GM12878 (cell line): ENCODE measurements at regions not wholly inside any gene's neighbourhood (a gene's known extent, or its start where the extent isn't known, plus 50 kb on each side); places are given as distances from the start of the nearest gene placed in this dataset.

Experiments
- ATAC-seq: fragments of 200-7000 bp; cut with Tn5 transposase; 3 replicates; pipeline ENCODE4 v1.9.1; 2020; ENCODE audit warnings: mild to moderate bottlenecking, moderate library complexity
- BruUV-seq: library from RNA; stranded (reverse); fragments of 400-500 nt; replicated peaks from 2 replicates; lab custom pipeline; 2021; lab: Mats Ljungman, UMichigan
- CTCF ChIA-PET: fragments of 300-600 bp; sonication (Branson Sonifier 250); formaldehyde crosslinking; extraction: SDS; loops from one replicate; lab custom pipeline; 2021; ENCODE audit warnings: inconsistent platforms; lab: Yijun Ruan, JAX
- POLR2A ChIA-PET: fragments of 350-600 bp; formaldehyde crosslinking; extraction: SDS; loops from one replicate; lab custom pipeline; 2021; ENCODE audit warnings: inconsistent platforms; lab: Charles Lee
- RAD21 ChIA-PET: fragments of 300-600 bp; sonication (Branson Sonifier 250); formaldehyde crosslinking; loops from one replicate; lab custom pipeline; 2023; ENCODE audit warnings: antibody characterized with exemption; ENCODE audit not compliant: unreplicated experiment; lab: Charles Lee
- SMC1A ChIA-PET: fragments of 300-600 bp; sonication (Branson Sonifier 250); formaldehyde crosslinking; loops from one replicate; lab custom pipeline; 2023; ENCODE audit not compliant: unreplicated experiment, uncharacterized antibody; lab: Charles Lee
- DNase-seq: peaks from one replicate; pipeline ENCODE4 v3.0.0-alpha.2; 2011; ENCODE audit warnings: low read depth, low spot score
- FAIRE-seq: peaks from 3 replicates; lab custom pipeline; 2011; peaks lifted over from hg19 to GRCh38; lab: Jason Lieb, UNC
- H2AFZ ChIP-seq: 2 replicates; pipeline ENCODE4 v1.6.0; 2011; ENCODE audit warnings: low read depth, low read length, control low read depth; ENCODE audit not compliant: control insufficient read depth
- H3K27ac ChIP-seq: 2 replicates; pipeline ENCODE4 v1.5.1; 2011; ENCODE audit warnings: control low read depth; ENCODE audit not compliant: control insufficient read depth, insufficient read depth
- H3K27me3 ChIP-seq, 2 experiments: replicated peaks in 1 of 2; 2 replicates each; pipeline versions ENCODE4 v1.6.0 to v1.6.1; 2011; ENCODE audit warnings: low read length in 1 of 2; ENCODE audit not compliant: control insufficient read depth in 2 of 2, insufficient read depth in 2 of 2
- H3K36me3 ChIP-seq, 2 experiments: 2 replicates each; pipeline ENCODE4 v1.5.1; 2011; ENCODE audit warnings: low read length in 1 of 2; ENCODE audit not compliant: control insufficient read depth in 2 of 2, insufficient read depth in 2 of 2
- H3K4me1 ChIP-seq: 2 replicates; pipeline ENCODE4 v1.6.1; 2011; ENCODE audit warnings: mild to moderate bottlenecking, low read length, moderate library complexity, mixed read lengths; ENCODE audit not compliant: control insufficient read depth, insufficient read depth
- H3K4me2 ChIP-seq: 2 replicates; pipeline ENCODE4 v1.6.0; 2011; ENCODE audit warnings: control low read depth; ENCODE audit not compliant: control insufficient read depth, insufficient read depth
- H3K4me3 ChIP-seq: fragments of 200-600 bp; sonication (generic); 2 replicates; pipeline ENCODE4 v1.5.1; 2016
- H3K79me2 ChIP-seq: 2 replicates; pipeline ENCODE4 v1.6.0; 2011; ENCODE audit warnings: low read length; ENCODE audit not compliant: control insufficient read depth, insufficient read depth
- H3K9ac ChIP-seq: 2 replicates; pipeline ENCODE4 v1.8.0; 2011; ENCODE audit warnings: low read length, control low read depth, mixed read lengths; ENCODE audit not compliant: control insufficient read depth, insufficient read depth
- H3K9me3 ChIP-seq: replicated peaks from 3 replicates; pipeline ENCODE4 v1.5.1; 2011; ENCODE audit warnings: mild to moderate bottlenecking, low read length; ENCODE audit not compliant: control insufficient read depth, insufficient read depth
- H4K20me1 ChIP-seq: 2 replicates; pipeline ENCODE4 v1.6.0; 2011; ENCODE audit not compliant: control insufficient read depth, insufficient read depth
- E4F1 ChIP-seq: fragments of 450-650 bp; IDR thresholded peaks from 2 replicates; pipeline ENCODE4 v1.6.1; 2018; ENCODE audit warnings: borderline replicate concordance, mild to moderate bottlenecking; ENCODE audit not compliant: partially characterized antibody
- HDAC6 ChIP-seq: fragments of 200-600 bp; sonication (generic); IDR thresholded peaks from one replicate; pipeline ENCODE4 v1.8.0; 2017; ENCODE audit warnings: antibody characterized with exemption; ENCODE audit not compliant: unreplicated experiment
- POLR2A ChIP-seq: IDR thresholded peaks from 2 replicates; pipeline ENCODE4 v1.6.1; 2011; ENCODE audit warnings: low read depth, mild to moderate bottlenecking, low read length
- SP1 ChIP-seq: IDR thresholded peaks from one replicate; pipeline ENCODE4 v1.6.1; 2011; ENCODE audit warnings: low read depth, low read length
- SREBF1 ChIP-seq: IDR thresholded peaks from 2 replicates; pipeline ENCODE4 v1.6.1; 2012; ENCODE audit warnings: mild to moderate bottlenecking, low read length
- STAT1 ChIP-seq: fragments of 450-650 bp; conservative IDR thresholded peaks from 2 replicates; pipeline ENCODE4 v1.6.1; 2014; ENCODE audit warnings: antibody characterized with exemption, mild to moderate bottlenecking
- TARDBP ChIP-seq: IDR thresholded peaks from 2 replicates; pipeline ENCODE4 v1.6.1; 2016; ENCODE audit warnings: borderline replicate concordance
- TBL1XR1 ChIP-seq: IDR thresholded peaks from 2 replicates; pipeline ENCODE4 v1.6.1; 2012; ENCODE audit warnings: low read depth, low read length, improper control_type of control experiment
- YY1 ChIP-seq: IDR thresholded peaks from 2 replicates; pipeline ENCODE4 v1.6.1; 2011; ENCODE audit warnings: low read depth, mild to moderate bottlenecking, low read length
- ZBTB4 ChIP-seq: fragments of 450-650 bp; formaldehyde crosslinking; IDR thresholded peaks from 2 replicates; pipeline ENCODE4 v1.4.0; 2022; ENCODE audit warnings: mild to moderate bottlenecking, moderate library complexity
- ZBTB40 ChIP-seq: fragments of 450-650 bp; IDR thresholded peaks from 2 replicates; pipeline ENCODE4 v1.6.1; 2016; ENCODE audit warnings: mild to moderate bottlenecking, moderate library complexity, borderline replicate concordance
- ZNF207 ChIP-seq: fragments of 450-650 bp; IDR thresholded peaks from 2 replicates; pipeline ENCODE4 v1.6.1; 2014; ENCODE audit warnings: antibody characterized with exemption, mild to moderate bottlenecking, borderline replicate concordance
- WGBS: methylation state at CpG from one replicate; pipeline ENCODE4 v1.1.6; 2016; ENCODE audit warnings: low lambda C conversion rate; ENCODE audit not compliant: insufficient replicate concordance, insufficient coverage; ENCODE audit errors: missing lambda C conversion rate; 5-methylcytosine and 5-hydroxymethylcytosine counted together
- in situ Hi-C: fragments of 300-500 bp; cut with MboI; formaldehyde crosslinking; loops from 9 replicates; pipeline ENCODE4 v1.14.3; 2018; ENCODE audit warnings: mixed read lengths
- intact Hi-C: fragments of 100-400 bp; cut with micrococcal nuclease; formaldehyde crosslinking; loops from one replicate; pipeline ENCODE4 v1.14.2; 2022; ENCODE audit not compliant: unreplicated experiment

- BruUV-seq, result no TSS peak
- intact Hi-C loops, result no loop called here
- POLR2A ChIA-PET, result no interaction called here
- Histone ChIP-seq H3K4me2 (no peak overlapping the region), H3K27me3 (no peaks in the 10 kb centered on the region), H3K27ac (no peak overlapping the region), H4K20me1 (no peaks in the 10 kb centered on the region), H2AFZ (no peak overlapping the region), H3K9me3 (no peaks in the 10 kb centered on the region), H3K36me3 (no peaks in the 10 kb centered on the region), H3K4me3 (no peak overlapping the region), H3K4me1 (no peaks in the 10 kb centered on the region), H3K79me2 (no peaks in the 10 kb centered on the region), H3K9ac (no peak overlapping the region)
- RAD21 ChIA-PET, result no interaction called here
- FAIRE-seq, result no peak
- in situ Hi-C loops, result no loop called here
- CTCF ChIA-PET, result no interaction called here
- no peak for ATAC-seq
- no peak for DNase-seq
- SMC1A ChIA-PET, result interaction anchor here (0.6 kb wide), 1 partner anchor 1177 kb away, joined by 3 read pairs; no protein-coding TSS in a partner anchor
- 4% methylated on average over 5 of the region's 5 CpGs for WGBS
- TF ChIP-seq ZBTB4 (CRISPR knock-in tag) (no peak), SREBF1 (no peak), TBL1XR1 (no peak), SP1 (no peak), POLR2A (no peak), HDAC6 (no peak), E4F1 (no peak), YY1 (no peak), ZNF207 (no peak), STAT1 (no peak), ZBTB40 (no peak), TARDBP (no peak)
Observed at GRCh38 chr2:5889519-5889918, 197.3 kb downstream of the SOX11 start.
